Left cardiac atrium (tissue), 4 donors: ENCODE measurements at regions not wholly inside any gene's neighbourhood (a gene's known extent, or its start where the extent isn't known, plus 50 kb on each side); places are given as distances from the start of the nearest gene placed in this dataset.
A peak's percentile ranks its signal among the peaks of the same experiment; 100 is the strongest.

Experiments
- ATAC-seq, 2 donors: fragments of 200-7000 bp; cut with Tn5 transposase; one replicate each; pipeline ENCODE4 v1.9.1; 2020; ENCODE audit warnings: mild to moderate bottlenecking in 2 of 2, moderate library complexity in 2 of 2
- DNase-seq: peaks from one replicate; pipeline ENCODE4 v3.0.0-alpha.2; 2020
- intact Hi-C, 2 donors: fragments of 100-400 bp; cut with DNase I; formaldehyde crosslinking; loops; one replicate each; pipeline versions ENCODE4 v1.14.1 to v1.15.1; 2022 to 2023
- donor health status: DM: no; HTN: yes; CAD: no.
- donor health status: DM: no; HTN: yes; CAD: no; lungs with severe emphysema.
- donor health status: DM: yes; HTN: yes; CAD: no.
- donor health status: Dilated cardiomyopathy.

DNA sequence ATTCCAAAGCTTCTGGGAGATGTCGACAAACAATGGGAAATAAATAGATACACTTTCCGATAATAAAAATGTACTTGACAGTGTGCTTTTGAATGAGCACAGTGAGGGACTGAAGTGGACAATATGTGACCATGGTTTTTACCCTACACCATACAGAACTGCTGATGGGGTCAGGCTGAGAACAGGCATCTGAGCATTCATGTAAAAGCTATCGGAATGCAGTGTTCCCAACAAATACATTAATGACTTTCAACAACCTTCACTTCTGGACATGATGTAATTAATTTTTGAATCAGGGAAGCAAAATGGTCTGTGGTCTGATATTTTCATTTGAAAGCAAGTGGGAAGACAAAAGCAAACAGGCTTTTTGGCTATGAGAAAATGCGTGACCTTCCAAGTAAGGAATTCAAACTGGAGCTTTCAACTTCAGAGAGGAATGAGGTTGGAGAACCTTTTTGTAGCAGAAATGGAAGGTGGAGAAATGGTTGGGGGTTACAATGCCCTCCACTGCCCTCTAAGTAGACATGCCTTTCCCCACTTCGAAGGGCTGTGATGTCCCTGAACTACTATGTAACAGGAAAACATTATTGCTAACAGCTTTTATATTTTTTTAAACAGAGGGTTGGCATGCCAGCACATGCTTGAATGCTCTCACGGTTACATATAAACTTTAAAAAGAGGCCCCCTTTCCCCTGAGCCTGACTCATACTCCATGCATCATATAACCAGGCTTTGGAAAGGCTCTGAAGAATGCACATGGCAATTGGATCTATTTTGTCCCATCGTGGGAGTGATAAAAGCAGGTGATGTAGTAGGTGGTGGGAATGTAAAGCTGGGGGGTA, 203.5 kb upstream of the CITED2 start:
- ATAC-seq (peak in 1 of 2 donors; percentile 83), DNase-seq (no peak)
- intact Hi-C loops: no loop called here

DNA sequence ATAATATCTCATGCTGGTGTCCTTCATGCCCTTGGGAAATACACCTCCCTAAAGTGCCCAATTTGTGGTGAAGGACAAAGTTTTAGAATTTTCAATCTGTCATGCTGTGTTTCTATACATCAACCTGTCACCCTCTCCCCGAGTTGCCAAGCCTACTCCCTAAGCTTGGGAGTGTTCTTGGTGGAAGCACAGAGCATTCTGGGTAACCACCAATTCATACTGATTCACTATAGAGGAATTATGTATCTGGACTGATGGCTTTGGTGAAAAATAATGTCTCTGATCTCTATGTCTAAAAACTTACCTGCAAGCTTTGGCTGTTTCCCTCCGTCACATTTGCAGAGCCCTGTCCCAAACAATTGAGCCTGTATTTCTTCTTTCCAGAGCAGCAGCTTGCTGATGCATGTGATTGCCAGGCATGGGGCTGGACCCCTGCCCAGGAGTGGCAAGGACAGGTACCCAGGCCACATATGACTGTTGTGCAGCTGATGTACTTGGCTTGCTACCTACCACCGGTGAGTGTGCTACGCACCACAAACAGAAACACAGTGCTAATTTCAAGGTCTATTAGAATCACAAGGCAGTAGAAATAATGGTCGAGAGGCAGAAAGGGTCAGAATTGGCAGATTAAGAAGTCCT, 202.8 kb upstream of the CITED2 start:
- intact Hi-C loops: no loop called here
- DNase-seq: no peak
- ATAC-seq: no peak

DNA sequence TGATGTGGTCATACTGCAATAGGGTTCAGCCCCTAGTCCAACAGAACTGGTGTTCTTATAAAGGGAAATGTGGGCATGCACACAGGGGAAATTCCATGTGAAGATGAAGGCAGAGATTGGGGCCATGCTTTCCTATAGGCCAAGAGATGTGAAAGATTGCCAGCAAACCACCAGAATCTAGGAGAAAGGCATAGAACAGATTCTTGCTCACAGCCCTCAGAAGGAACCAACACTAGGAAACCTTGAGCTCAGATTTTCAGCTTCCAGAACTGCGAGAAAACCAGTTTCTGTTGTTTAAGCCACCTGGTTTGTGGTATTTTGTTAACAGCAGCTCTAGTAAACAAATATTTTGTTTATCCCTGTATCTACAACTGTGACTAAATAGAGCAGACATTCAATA, 197.6 kb upstream of the CITED2 start:
- DNase-seq (no peak), ATAC-seq (no peak)
- intact Hi-C loops: no loop called here

DNA sequence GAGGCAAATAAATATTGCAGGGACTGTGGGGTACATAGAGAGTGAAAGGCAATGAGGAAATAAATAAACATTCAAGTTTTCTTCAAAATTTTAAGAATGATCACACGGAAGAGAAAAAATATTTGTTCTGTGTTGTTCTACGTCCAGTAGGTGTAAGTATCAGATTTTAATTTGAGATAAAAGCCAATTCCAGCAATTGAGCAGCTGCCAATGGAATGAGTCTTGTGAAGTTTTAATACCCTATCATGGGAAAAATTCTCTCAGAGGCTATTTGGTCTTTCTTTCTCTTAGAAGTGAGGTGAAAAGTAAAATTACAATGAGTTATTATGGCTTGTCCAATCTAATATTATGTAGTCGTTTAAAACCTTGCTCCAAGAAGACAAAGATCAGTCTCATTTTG, 195.7 kb upstream of the CITED2 start:
- ATAC-seq (no peak), DNase-seq (no peak)
- intact Hi-C loops: no loop called here

DNA sequence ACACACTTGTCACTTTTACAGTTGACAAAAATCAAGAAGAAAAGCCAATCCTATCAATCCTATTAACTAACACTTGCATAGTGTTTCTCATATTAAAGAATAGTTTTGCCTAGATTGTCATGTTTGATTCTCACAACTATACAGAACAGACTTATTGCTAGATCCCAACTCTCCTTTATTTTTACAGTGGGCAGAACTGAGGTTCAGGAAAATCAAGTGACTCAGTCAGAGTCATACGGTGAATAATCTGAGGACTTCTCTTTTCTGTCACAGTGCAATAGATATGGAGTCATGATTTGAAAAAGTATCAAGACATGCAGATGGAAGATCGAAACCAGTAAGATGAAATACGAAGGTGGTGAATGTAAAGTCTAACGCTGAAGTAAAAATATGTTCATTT, 195.1 kb upstream of the CITED2 start:
- intact Hi-C loops: no loop called here
- no peak for DNase-seq
- no peak for ATAC-seq

DNA sequence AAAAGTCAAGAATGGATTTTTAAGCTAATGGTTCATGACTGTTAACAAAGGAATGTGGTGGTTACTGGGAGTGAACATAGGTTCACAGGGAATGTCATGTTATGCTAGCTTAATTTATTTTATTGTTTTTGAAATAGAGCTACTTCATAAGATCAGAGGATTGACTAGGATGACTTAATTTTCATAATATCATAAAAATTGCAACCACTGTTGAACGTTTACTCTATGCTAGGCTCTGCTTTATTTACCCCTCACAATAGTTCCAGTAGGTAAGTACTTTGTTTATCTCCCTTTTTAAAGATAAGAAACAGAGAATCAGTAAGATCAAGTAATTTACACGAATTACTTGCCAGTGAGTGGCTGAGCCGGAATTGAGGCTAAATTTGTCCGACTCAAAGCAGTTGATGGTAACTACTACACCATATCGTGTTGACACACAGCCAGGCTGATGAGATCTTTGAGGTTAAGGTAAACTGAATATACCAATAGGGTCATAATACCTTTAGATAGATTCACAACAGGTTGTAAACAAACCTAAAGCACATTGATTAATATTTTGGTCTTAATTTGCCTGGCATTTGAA, 194.6 kb upstream of the CITED2 start:
- ATAC-seq (peak in 1 of 2 donors; percentile 36), DNase-seq (no peak)
- intact Hi-C loops: no loop called here

DNA sequence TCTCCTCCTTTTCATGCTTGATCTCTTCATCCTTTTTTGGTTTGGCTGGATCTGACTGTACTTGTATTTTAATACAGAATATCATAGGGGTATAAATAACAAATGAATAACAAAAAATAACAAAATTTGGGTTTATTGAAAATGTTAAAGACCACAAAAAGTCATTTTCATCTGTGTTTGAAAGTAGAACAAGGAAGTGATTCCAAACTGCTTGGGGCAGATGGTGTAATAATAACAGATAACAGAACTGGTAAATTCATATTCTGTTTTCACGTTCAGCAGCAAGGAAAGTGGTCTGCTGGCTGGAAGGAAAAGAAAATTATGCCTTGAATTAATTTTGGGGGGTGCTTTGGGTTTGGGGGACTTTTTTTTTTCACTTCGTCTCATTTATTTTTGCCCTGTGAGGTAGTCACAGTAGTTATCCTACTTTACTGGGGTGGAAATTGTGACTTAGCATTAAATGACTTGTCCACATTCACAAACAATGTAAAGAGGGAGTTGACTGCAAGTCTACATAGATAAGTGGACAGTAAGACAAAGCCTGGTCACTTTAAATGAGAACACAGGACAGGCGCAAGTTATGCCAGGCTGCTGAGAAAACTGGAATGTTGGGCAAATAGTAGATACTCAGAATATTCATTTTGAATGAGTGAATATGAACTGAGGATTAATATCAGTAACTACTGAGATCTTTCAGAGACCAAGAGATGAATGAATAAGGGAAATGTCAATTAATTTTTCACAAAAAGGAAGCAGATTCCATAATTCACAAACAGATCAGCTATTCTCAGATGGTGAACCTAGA, 193.9 kb upstream of the CITED2 start:
- DNase-seq (no peak), ATAC-seq (no peak)
- intact Hi-C loops: no loop called here

DNA sequence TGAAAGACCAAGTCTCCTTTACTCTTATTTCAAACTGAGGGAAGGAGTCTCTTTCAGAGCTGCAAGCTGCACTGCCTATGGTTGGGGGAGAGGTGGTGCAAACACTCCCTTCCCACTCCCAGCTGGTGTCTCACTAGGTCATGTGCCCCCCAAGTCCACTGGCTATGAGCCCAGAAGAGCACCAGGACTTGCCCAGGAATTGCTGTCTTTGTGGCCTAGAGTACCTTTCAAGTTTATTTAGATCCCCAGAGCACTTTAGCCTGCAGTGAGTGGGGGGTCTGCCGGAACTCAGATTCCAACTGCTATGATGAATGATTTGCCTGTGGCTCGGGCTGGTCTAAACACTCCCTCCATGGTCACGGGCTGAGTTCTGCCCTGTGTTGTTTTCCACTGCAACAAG, 192.6 kb upstream of the CITED2 start:
- DNase-seq: no peak
- no peak for ATAC-seq
- intact Hi-C loops: no loop called here

DNA sequence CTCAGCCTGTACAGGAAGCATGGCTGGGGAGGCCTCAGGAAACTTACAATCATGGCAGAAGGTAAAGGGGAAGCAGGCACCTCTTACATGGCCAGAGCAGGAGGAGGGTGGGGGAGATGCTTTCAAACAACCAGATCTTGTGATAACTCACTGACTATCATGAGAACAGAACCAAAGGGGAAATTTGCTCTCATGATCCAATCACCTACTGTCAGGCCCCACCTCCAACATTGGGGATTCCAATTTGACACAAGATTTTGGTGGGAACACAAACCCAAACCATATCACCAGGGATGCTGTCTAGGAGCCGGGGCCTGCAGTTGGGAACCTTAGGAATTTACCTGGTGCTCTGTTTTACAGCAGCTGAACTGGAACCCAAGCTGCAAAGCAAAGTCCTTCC, 191.1 kb upstream of the CITED2 start:
- DNase-seq: no peak
- intact Hi-C loops: no loop called here
- no peak for ATAC-seq

DNA sequence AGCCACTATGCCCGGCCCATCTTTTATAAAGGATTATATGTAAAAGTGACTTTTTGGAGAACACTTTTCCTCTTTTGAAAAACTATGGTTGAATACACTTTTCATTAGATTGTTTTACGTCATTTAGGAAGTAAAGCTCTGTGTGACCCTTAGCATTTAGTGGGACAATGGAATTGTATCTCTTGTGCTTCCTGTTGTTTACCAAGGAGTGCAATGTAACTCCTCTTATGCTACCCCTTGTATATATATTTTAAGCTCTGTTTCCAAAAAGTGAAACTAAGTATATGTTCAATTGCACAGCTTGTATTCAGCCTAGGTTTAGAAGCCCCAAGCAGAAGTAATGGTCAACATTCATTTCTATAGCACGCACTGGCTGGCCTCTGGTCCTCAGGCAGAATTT, 183.1 kb upstream of the CITED2 start:
- intact Hi-C loops: no loop called here
- DNase-seq (no peak), ATAC-seq (no peak)

DNA sequence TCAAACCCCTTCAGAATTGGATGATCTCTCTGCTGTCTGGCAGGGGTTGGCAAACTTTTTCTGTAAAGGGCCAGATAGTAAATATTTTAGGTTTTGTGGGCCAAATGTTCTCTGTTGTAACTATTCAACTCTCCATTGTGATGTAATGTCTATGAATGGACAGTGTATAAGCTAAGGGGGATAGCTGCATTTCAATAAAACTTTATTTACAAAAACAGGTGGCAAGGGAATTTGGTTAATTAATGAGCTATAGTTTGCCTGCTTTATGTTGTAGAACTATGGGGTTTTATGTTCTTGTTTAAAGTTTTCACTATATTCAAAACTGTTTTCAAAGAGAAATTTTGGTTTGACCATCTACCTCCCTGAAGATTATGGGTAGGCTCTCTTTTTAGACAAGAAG, 182.1 kb upstream of the CITED2 start:
- intact Hi-C loops: no loop called here
- DNase-seq (no peak), ATAC-seq (no peak)

DNA sequence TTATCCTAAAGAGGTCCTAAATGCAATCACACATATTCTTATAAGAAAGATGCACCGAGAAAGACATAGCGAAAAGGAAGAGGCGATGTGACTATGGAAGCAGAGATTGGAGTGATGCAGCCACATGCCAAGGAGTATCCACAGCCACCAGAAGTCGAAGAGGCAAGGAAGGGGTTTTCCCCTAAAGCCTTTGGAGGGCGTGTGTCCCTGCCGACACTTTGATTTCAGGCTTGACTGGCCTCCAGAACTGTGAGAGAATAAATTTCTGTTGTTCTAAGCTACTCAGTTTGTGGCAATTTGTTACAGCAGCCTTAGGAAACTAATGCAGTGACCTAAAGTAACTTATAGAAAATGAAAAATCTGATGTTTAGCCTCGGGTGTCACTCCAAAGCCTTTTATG, 179.5 kb upstream of the CITED2 start:
- intact Hi-C loops: no loop called here
- ATAC-seq (no peak), DNase-seq (no peak)

DNA sequence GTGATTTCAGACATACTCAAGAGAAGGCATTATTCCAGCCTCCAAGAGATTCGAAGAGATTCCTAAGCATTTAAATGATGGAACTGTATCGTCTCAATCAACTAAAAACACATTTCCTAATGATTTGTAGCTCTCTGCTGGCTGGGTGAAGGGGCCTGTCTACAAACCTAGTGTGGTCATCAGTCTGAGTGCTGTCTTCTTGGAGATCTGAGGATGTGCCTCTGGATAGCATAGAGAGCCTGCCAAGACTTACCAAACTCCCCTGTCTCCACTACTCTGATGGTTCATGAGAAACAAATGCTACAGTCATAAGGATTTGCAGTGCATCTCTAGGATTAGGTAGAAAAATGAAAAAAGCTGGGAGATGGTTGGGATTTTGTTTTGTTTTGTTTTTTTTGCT, 176.9 kb upstream of the CITED2 start:
- intact Hi-C loops: no loop called here
- ATAC-seq (no peak), DNase-seq (no peak)

DNA sequence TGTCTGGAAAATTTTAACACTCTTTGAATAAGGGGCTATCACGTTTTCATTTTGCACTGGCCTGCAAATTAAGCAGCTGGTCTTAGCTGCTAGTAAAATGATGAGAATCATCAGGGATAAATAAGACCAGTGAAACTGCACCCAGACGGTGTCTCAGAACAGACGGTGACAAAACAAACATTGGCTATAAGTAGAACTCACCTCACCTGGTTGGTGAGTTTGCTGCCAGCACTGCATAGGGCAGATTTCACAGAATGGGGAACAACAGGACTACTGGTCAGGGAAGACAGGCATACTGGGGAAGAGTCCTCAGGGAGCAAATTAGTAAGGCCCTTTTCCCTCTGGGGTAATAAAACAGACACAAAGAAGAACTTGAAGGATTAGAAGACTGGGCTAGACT, 175.9 kb upstream of the CITED2 start:
- ATAC-seq (no peak), DNase-seq (no peak)
- intact Hi-C loops: no loop called here

DNA sequence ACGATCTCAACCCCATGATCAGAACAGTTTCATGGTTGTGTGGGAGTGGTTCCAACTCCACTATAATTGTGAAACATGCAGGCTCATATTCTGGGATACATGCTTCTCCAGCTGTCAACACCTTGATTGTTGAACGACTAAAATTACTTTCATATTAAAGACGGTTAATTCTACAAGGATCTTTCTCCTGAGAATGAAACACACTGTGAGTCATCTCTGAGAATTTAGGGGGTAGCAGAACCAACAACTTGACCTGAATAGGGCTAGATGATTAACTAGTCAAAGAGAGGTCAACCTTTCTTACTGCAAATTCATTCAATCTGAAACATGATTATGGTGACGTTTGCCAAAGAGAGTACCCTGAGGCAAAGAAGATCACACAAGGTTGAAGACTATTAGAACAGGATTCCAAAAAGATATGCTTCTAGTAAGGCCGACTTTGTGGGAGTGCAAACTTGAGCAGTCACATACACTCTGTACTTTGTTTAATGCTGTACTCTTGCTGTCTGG, 175.2 kb upstream of the CITED2 start:
- intact Hi-C loops: no loop called here
- ATAC-seq (peak; percentile 50 to 86), DNase-seq (no peak)

DNA sequence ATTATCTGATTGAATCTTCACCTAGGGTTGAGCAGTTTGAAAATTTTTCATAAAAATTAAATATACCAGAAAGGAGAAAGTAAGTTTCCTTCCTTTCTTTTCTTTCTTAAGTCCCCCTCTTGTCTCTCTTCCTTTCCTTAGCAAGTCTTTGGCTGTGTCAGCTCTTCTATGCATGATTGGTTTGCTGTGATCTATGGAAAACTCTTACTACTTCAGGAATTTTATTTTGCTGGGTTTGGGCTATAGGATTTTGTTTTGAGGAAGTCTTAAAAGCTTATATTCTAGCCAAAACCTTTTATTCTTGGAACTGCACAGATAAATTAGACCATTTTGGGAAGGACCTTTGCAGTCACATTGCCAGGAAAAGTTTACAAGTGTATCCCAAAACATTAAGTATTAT, 173.4 kb upstream of the CITED2 start:
- ATAC-seq (no peak), DNase-seq (no peak)
- intact Hi-C loops: no loop called here

DNA sequence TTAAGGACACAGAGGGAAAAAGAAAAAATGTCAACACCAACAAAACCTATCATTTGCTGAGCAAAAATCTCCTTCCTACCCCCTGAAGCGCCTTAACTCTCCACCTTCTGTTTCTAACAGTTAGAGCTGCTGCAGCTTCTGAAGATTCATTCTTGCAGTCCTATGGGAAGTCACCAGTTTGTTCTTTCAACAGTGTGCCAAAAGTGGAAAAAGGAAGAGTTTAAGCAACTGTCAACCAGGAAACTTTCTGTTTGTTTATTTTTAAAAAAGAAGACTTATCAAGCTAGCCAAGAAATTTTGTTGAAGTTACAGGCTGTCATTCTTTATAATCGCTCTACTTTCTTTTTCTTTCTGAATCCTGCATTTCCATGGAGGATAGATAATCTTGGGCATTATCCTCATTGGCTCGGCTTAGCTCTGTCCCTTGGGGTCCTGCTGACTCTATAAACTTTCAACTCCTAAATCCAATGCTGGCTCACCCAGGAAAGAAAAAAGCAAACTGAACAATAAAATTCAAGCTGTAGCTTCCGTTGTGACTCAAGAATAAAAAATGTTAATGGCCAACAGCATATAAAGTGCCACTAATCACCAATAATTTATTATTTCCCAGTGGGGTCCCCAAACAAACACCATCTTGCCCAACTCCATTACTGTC, 172.8 kb upstream of the CITED2 start:
- ATAC-seq (peak in 1 of 2 donors; percentile 44), DNase-seq (no peak)
- intact Hi-C loops: no loop called here

DNA sequence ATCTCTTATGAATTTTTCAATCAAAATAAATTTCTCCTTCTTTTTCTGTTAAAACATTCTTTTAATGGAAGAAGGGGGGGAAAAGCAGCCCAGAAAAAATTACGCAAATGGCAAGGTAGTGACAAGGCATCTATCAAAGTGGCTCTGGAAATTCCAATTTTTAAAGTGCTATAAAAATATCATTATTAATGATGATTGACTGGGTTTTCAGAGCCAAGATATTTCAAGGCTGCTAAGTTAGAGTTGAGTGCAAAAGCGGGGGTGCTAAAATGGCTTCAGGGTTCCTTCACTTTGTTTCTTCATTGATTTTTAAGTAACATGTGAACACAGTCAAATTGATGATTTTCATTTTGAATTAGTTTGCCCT, 171.6 kb upstream of the CITED2 start:
- intact Hi-C loops: no loop called here
- ATAC-seq: no peak
- no peak for DNase-seq
